H1 (cell line): ENCODE measurements at regions not wholly inside any gene's neighbourhood (a gene's known extent, or its start where the extent isn't known, plus 50 kb on each side); places are given as distances from the start of the nearest gene placed in this dataset.

Experiments used
- CTCF ChIA-PET: fragments of 300-600 bp; sonication (Branson Sonifier 250); formaldehyde crosslinking; loops from one replicate; lab custom pipeline; 2021; ENCODE audit not compliant: partially characterized antibody; lab: Charles Lee
- POLR2A ChIA-PET: fragments of 300-600 bp; sonication (Branson Sonifier 250); formaldehyde crosslinking; loops from one replicate; lab custom pipeline; 2021; ENCODE audit warnings: inconsistent platforms; ENCODE audit not compliant: partially characterized antibody; lab: Charles Lee
- DNase-seq, 2 experiments: peaks; one replicate each; pipeline versions ENCODE4 v3.0.0 to v3.0.0-alpha.2; 2010 to 2022; ENCODE audit warnings: low spot score in 2 of 2, low read depth in 1 of 2, mixed read lengths in 1 of 2
- FAIRE-seq: peaks from 2 replicates; lab custom pipeline; 2011; peaks lifted over from hg19 to GRCh38; lab: Jason Lieb, UNC
- H2AFZ ChIP-seq: 2 replicates; pipeline ENCODE4 v1.8.1; 2012; ENCODE audit warnings: low read length, inconsistent platforms
- H2AK5ac ChIP-seq: 2 replicates; pipeline ENCODE4 v1.6.1; 2013; ENCODE audit warnings: low read depth, low read length
- H2BK120ac ChIP-seq: replicated peaks from 2 replicates; pipeline ENCODE3; 2013; ENCODE audit warnings: low read depth, low read length, inconsistent platforms
- H2BK12ac ChIP-seq: 2 replicates; pipeline ENCODE4 v1.6.1; 2013; ENCODE audit warnings: low read depth, low read length
- H2BK15ac ChIP-seq: 2 replicates; pipeline ENCODE4 v1.6.1; 2013; ENCODE audit warnings: low read length
- H2BK20ac ChIP-seq: 2 replicates; pipeline ENCODE4 v1.6.1; 2013; ENCODE audit warnings: low read length
- H2BK5ac ChIP-seq: 2 replicates; pipeline ENCODE4 v1.6.1; 2013; ENCODE audit warnings: low read depth, low read length
- H3K14ac ChIP-seq: 2 replicates; pipeline ENCODE4 v1.6.1; 2013; ENCODE audit warnings: inconsistent platforms; ENCODE audit not compliant: insufficient read length
- H3K18ac ChIP-seq: 2 replicates; pipeline ENCODE4 v1.6.1; 2013; ENCODE audit warnings: low read length; ENCODE audit errors: extremely low read depth
- H3K23ac ChIP-seq: 2 replicates; pipeline ENCODE4 v1.6.1; 2013; ENCODE audit warnings: inconsistent platforms; ENCODE audit not compliant: insufficient read length
- H3K23me2 ChIP-seq: 2 replicates; pipeline ENCODE4 v1.6.1; 2013; ENCODE audit warnings: low read depth, low read length
- H3K27ac ChIP-seq: 2 replicates; pipeline ENCODE4 v1.6.1; 2011; ENCODE audit warnings: low read depth, low read length, inconsistent platforms
- H3K27me3 ChIP-seq, 4 experiments: replicated peaks in 1 of 4; 1 replicate in 1 of 4; 2 replicates in 3 of 4; pipeline versions ENCODE4 v1.6.1 to v1.8.1; 2011 to 2013; ENCODE audit warnings: low read length in 3 of 4, mild to moderate bottlenecking in 3 of 4, inconsistent platforms in 2 of 4, mixed read lengths in 2 of 4, moderate library complexity in 1 of 4; ENCODE audit not compliant: control insufficient read depth in 3 of 4, insufficient read depth in 3 of 4; ENCODE audit errors: extremely low read depth in 1 of 4
- H3K36me3 ChIP-seq, 4 experiments: 2 replicates each; pipeline versions ENCODE4 v1.6.1 to v1.8.1; 2011 to 2013; ENCODE audit warnings: mild to moderate bottlenecking in 4 of 4, low read length in 3 of 4, moderate library complexity in 2 of 4, control low read depth in 1 of 4, inconsistent platforms in 1 of 4; ENCODE audit not compliant: insufficient read depth in 4 of 4, control insufficient read depth in 2 of 4
- H3K4ac ChIP-seq: replicated peaks from 2 replicates; pipeline ENCODE3; 2013; ENCODE audit warnings: low read length, low read depth, mixed read lengths, inconsistent platforms; ENCODE audit not compliant: insufficient read length
- H3K4me1 ChIP-seq, 4 experiments: replicated peaks in 1 of 4; 1 replicate in 1 of 4; 2 replicates in 3 of 4; pipeline versions ENCODE4 v1.6.1 to v1.8.1; 2011 to 2013; ENCODE audit warnings: low read length in 3 of 4, inconsistent platforms in 2 of 4, mixed read lengths in 1 of 4; ENCODE audit not compliant: insufficient read depth in 4 of 4, control insufficient read depth in 3 of 4
- H3K4me2 ChIP-seq, 2 experiments: 2 replicates each; pipeline versions ENCODE4 v1.6.1 to v1.8.1; 2011 to 2013; ENCODE audit warnings: low read depth in 2 of 2, low read length in 2 of 2, control low read depth in 1 of 2, inconsistent platforms in 1 of 2, mild to moderate bottlenecking in 1 of 2; ENCODE audit not compliant: insufficient read depth in 1 of 2
- H3K4me3 ChIP-seq, 4 experiments: fragments of 200-600, 300-600 bp in 1 of 4; sonication (generic), shearing (Covaris generic), sonication (Bioruptor Twin) in 1 of 4; 2 replicates each; pipeline versions ENCODE4 v1.5.1 to v1.8.1; 2011 to 2016; ENCODE audit warnings: low read length in 4 of 4, low read depth in 3 of 4, control low read depth in 2 of 4, inconsistent platforms in 2 of 4, mild to moderate bottlenecking in 2 of 4, mixed read lengths in 1 of 4, moderate library complexity in 1 of 4; ENCODE audit not compliant: insufficient read depth in 2 of 4; ENCODE audit errors: extremely low read depth in 1 of 4
- H3K56ac ChIP-seq: replicated peaks from 2 replicates; pipeline ENCODE3; 2013; ENCODE audit warnings: low read depth, mild to moderate bottlenecking, mixed read lengths, low read length, inconsistent platforms; ENCODE audit not compliant: insufficient read length
- H3K79me1 ChIP-seq: 2 replicates; pipeline ENCODE4 v1.6.1; 2013; ENCODE audit warnings: low read depth, low read length, control low read depth
- H3K79me2 ChIP-seq, 2 experiments: 2 replicates each; pipeline versions ENCODE4 v1.6.1 to v1.8.1; 2012 to 2013; ENCODE audit warnings: low read length in 2 of 2, mild to moderate bottlenecking in 2 of 2, inconsistent platforms in 1 of 2; ENCODE audit not compliant: insufficient read depth in 2 of 2, control insufficient read depth in 1 of 2
- H3K9ac ChIP-seq, 4 experiments: replicated peaks in 1 of 4; 1 replicate in 1 of 4; 2 replicates in 3 of 4; pipeline versions ENCODE4 v1.6.1 to v1.8.1; 2011 to 2013; ENCODE audit warnings: low read depth in 3 of 4, low read length in 3 of 4, control low read depth in 2 of 4, mild to moderate bottlenecking in 2 of 4, moderate library complexity in 2 of 4, inconsistent platforms in 1 of 4; ENCODE audit errors: extremely low read depth in 1 of 4
- H3K9me3 ChIP-seq, 2 experiments: 2 replicates each; pipeline versions ENCODE4 v1.6.1 to v1.8.1; 2012 to 2013; ENCODE audit warnings: mild to moderate bottlenecking in 2 of 2, moderate library complexity in 2 of 2, control low read depth in 1 of 2, inconsistent platforms in 1 of 2, low read depth in 1 of 2, low read length in 1 of 2, mixed read lengths in 1 of 2; ENCODE audit not compliant: insufficient read depth in 2 of 2
- H4K20me1 ChIP-seq, 2 experiments: replicated peaks in 1 of 2; 2 replicates each; pipeline versions ENCODE3 to v1.8.1; 2011 to 2013; ENCODE audit warnings: inconsistent platforms in 2 of 2, low read length in 2 of 2, mild to moderate bottlenecking in 1 of 2; ENCODE audit not compliant: insufficient read depth in 2 of 2, control insufficient read depth in 1 of 2
- H4K5ac ChIP-seq: 2 replicates; pipeline ENCODE4 v1.6.1; 2013; ENCODE audit warnings: low read length, low read depth, mixed read lengths, inconsistent platforms; ENCODE audit not compliant: insufficient read length
- H4K8ac ChIP-seq: 2 replicates; pipeline ENCODE4 v1.8.0; 2013; ENCODE audit warnings: mild to moderate bottlenecking, moderate library complexity, low read length, inconsistent platforms; ENCODE audit not compliant: insufficient read depth; ENCODE audit errors: extremely low read depth
- H4K91ac ChIP-seq: replicated peaks from 2 replicates; pipeline ENCODE3; 2013; ENCODE audit warnings: low read length, mixed read lengths, inconsistent platforms; ENCODE audit not compliant: insufficient read length
- CHD1 ChIP-seq: IDR thresholded peaks from 2 replicates; pipeline ENCODE4 v1.6.1; 2012; ENCODE audit warnings: low read depth, low read length, improper control_type of control experiment
- JUND ChIP-seq: IDR thresholded peaks from 2 replicates; pipeline ENCODE4 v1.6.1; 2011; ENCODE audit warnings: mild to moderate bottlenecking, improper control_type of control experiment, low read length
- KDM5A ChIP-seq: fragments of 200-600 bp; IDR thresholded peaks from 2 replicates; pipeline ENCODE4 v1.7.1; 2012; ENCODE audit warnings: mild to moderate bottlenecking, low read length, inconsistent platforms, mixed read lengths
- PHF8 ChIP-seq: fragments of 200-600 bp; sonication (generic); conservative IDR thresholded peaks from 2 replicates; pipeline ENCODE4 v1.7.1; 2012; ENCODE audit warnings: low read depth, mild to moderate bottlenecking, inconsistent platforms, low read length, moderate library complexity
- RFX5 ChIP-seq: IDR thresholded peaks from 2 replicates; pipeline ENCODE4 v1.6.1; 2011; ENCODE audit warnings: low read depth, low read length, improper control_type of control experiment, borderline replicate concordance
- SIRT6 ChIP-seq: IDR thresholded peaks from one replicate; pipeline ENCODE4 v1.7.1; 2012; ENCODE audit warnings: low read length, inconsistent platforms
- ZNF274 ChIP-seq: IDR thresholded peaks from 2 replicates; pipeline ENCODE4 v1.7.0; 2012; ENCODE audit warnings: low read length, borderline replicate concordance; ENCODE audit errors: extremely low read depth
- WGBS, 2 experiments: shearing (Covaris generic) in 1 of 2; methylation state at CpG; one replicate each; pipeline versions ENCODE4 v1.1.6 to v1.1.7; 2013 to 2015; ENCODE audit warnings: low lambda C conversion rate in 2 of 2, mixed read lengths in 2 of 2, inconsistent platforms in 1 of 2, low coverage in 1 of 2, missing lambda C conversion rate in 1 of 2; ENCODE audit not compliant: insufficient replicate concordance in 2 of 2, insufficient coverage in 1 of 2, insufficient read length in 1 of 2; ENCODE audit errors: extremely low coverage in 1 of 2, missing lambda C conversion rate in 1 of 2; 5-methylcytosine and 5-hydroxymethylcytosine counted together
- TF ChIP-seq, protein P1 (sequence below), 3 experiments: IDR thresholded peaks; 1 replicate in 2 of 3; 2 replicates in 1 of 3; pipeline versions ENCODE4 v1.5.1 to v1.6.1; 2011; ENCODE audit warnings: low read length in 3 of 3, mild to moderate bottlenecking in 3 of 3, inconsistent platforms in 2 of 3, low read depth in 1 of 3, moderate library complexity in 1 of 3; ENCODE audit not compliant: insufficient read depth in 1 of 3; ENCODE audit errors: control extremely low read depth in 1 of 3

- no peak overlapping the region for H3K9ac ChIP-seq
- no peak overlapping the region for H4K91ac ChIP-seq
- peaks cover 0 to 6% of the 10 kb centered on the region in 2 experiments; a peak in 1 of 4 replicates for H3K9me3 ChIP-seq
- FAIRE-seq (no peak), DNase-seq (no peak)
- no peak overlapping the region for H3K14ac ChIP-seq
- H4K5ac ChIP-seq: no peak overlapping the region
- no peak overlapping the region for H2BK15ac ChIP-seq
- no peak overlapping the region for H2BK20ac ChIP-seq
- H3K23me2 ChIP-seq: no peaks in the 10 kb centered on the region
- H2BK120ac ChIP-seq: no peak overlapping the region
- H3K4ac ChIP-seq: no peak overlapping the region
- no peak overlapping the region for H2BK5ac ChIP-seq
- H3K79me1 ChIP-seq: no peaks in the 10 kb centered on the region
- H3K27me3 ChIP-seq: no peaks in the 10 kb centered on the region
- H2BK12ac ChIP-seq: no peak overlapping the region
- no peak overlapping the region for H3K23ac ChIP-seq
- H2AFZ ChIP-seq: peak overlapping the region; percentile 76; the same call in 1 of the 2 replicates
- WGBS, 2 experiments: 73% methylated on average over 2 of the region's 3 CpGs; no CpG with 5 or more reads in 1 of the 2 experiments
- ChIA-PET POLR2A (no interaction called here), CTCF (no interaction called here)
- no peaks in the 10 kb centered on the region for H3K36me3 ChIP-seq
- H4K20me1 ChIP-seq: no peaks in the 10 kb centered on the region
- no peak overlapping the region for H3K4me3 ChIP-seq
- H3K4me2 ChIP-seq: no peak overlapping the region
- no peak overlapping the region for H3K18ac ChIP-seq
- no peak overlapping the region for H3K56ac ChIP-seq
- H3K4me1 ChIP-seq: no peaks in the 10 kb centered on the region
- H3K27ac ChIP-seq: no peak overlapping the region
- TF ChIP-seq RFX5 (no peak), KDM5A (no peak), JUND (no peak), ZNF274 (no peak), PHF8 (no peak), CHD1 (no peak), SIRT6 (no peak)
- TF ChIP-seq, protein P1, sequence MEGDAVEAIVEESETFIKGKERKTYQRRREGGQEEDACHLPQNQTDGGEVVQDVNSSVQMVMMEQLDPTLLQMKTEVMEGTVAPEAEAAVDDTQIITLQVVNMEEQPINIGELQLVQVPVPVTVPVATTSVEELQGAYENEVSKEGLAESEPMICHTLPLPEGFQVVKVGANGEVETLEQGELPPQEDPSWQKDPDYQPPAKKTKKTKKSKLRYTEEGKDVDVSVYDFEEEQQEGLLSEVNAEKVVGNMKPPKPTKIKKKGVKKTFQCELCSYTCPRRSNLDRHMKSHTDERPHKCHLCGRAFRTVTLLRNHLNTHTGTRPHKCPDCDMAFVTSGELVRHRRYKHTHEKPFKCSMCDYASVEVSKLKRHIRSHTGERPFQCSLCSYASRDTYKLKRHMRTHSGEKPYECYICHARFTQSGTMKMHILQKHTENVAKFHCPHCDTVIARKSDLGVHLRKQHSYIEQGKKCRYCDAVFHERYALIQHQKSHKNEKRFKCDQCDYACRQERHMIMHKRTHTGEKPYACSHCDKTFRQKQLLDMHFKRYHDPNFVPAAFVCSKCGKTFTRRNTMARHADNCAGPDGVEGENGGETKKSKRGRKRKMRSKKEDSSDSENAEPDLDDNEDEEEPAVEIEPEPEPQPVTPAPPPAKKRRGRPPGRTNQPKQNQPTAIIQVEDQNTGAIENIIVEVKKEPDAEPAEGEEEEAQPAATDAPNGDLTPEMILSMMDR (IDR thresholded peaks at IDR 0.05; ENCODE audit: control extremely low read depth in 1 of 3, insufficient read depth in 1 of 3, low read depth in 1 of 3, low read length in 3 of 3): no peak
- H4K8ac ChIP-seq: no peak overlapping the region
- no peak overlapping the region for H2AK5ac ChIP-seq
- no peaks in the 10 kb centered on the region for H3K79me2 ChIP-seq
Measured at GRCh38 chr4:115201042-115201330, 87.6 kb upstream of the NDST4 start.
